ENCODE measurements at regions not wholly inside any gene's neighbourhood (a gene's known extent, or its start where the extent isn't known, plus 50 kb on each side); places are given as distances from the start of the nearest gene placed in this dataset.

DNA sequence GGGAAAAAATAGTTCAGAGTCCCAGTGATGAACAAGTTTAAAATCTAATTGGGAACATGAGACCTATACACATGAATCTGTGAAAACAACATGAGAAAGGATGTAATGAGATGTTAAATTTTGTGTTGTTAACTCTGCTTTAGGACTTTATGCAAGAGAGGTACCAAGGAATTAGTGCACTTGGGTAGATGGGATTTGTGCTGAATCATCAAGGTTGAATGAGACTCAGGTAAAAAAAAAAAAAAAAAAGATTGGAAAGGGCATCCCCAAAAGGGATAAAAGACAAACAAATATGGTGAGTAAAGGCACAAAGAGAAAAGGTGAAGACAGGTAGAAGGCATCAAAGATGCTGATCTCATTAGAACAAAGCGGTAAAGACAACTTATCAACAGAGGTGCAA lies 644.4 kb downstream of the CBLN4 start:
- TF ChIP-seq, protein P1, sequence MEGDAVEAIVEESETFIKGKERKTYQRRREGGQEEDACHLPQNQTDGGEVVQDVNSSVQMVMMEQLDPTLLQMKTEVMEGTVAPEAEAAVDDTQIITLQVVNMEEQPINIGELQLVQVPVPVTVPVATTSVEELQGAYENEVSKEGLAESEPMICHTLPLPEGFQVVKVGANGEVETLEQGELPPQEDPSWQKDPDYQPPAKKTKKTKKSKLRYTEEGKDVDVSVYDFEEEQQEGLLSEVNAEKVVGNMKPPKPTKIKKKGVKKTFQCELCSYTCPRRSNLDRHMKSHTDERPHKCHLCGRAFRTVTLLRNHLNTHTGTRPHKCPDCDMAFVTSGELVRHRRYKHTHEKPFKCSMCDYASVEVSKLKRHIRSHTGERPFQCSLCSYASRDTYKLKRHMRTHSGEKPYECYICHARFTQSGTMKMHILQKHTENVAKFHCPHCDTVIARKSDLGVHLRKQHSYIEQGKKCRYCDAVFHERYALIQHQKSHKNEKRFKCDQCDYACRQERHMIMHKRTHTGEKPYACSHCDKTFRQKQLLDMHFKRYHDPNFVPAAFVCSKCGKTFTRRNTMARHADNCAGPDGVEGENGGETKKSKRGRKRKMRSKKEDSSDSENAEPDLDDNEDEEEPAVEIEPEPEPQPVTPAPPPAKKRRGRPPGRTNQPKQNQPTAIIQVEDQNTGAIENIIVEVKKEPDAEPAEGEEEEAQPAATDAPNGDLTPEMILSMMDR (IDR thresholded peaks at IDR 0.05; ENCODE audit: low read depth, low read length), result no peak
- TF ChIP-seq, protein P2, sequence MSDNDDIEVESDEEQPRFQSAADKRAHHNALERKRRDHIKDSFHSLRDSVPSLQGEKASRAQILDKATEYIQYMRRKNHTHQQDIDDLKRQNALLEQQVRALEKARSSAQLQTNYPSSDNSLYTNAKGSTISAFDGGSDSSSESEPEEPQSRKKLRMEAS (IDR thresholded peaks at IDR 0.05; ENCODE audit: low read depth, low read length), result no peak
